Psoas muscle (tissue), 7 donors: ENCODE measurements at regions not wholly inside any gene's neighbourhood (a gene's known extent, or its start where the extent isn't known, plus 50 kb on each side); places are given as distances from the start of the nearest gene placed in this dataset.

ENCODE experiments used
- ATAC-seq, 4 donors: fragments of 200-7000 bp; cut with Tn5 transposase; one replicate each; pipeline ENCODE4 v1.9.1; 2020; ENCODE audit warnings: moderate library complexity in 3 of 4, mild to moderate bottlenecking in 2 of 4
- DNase-seq, 2 donors: peaks; one replicate each; pipeline ENCODE4 v3.0.0-alpha.2; 2020
- H3K27ac ChIP-seq: fragments of 200-600 bp; one replicate; pipeline ENCODE4 v1.8.0; 2022
- H3K27me3 ChIP-seq, 3 donors: fragments of 200-600 bp in 1 of 3; one replicate each; pipeline versions ENCODE4 v1.6.1 to v1.8.0; 2013 to 2022; ENCODE audit warnings: low read length in 2 of 3, mild to moderate bottlenecking in 2 of 3, moderate library complexity in 1 of 3; ENCODE audit not compliant: insufficient read depth in 3 of 3
- H3K36me3 ChIP-seq, 2 donors: fragments of 200-600 bp in 1 of 2; one replicate each; pipeline versions ENCODE4 v1.6.1 to v1.8.0; 2013 to 2022; ENCODE audit warnings: low read depth in 1 of 2, mild to moderate bottlenecking in 1 of 2, moderate library complexity in 1 of 2; ENCODE audit not compliant: insufficient read depth in 1 of 2
- H3K4me1 ChIP-seq: fragments of 200-600 bp; one replicate; pipeline ENCODE4 v1.8.0; 2022
- H3K4me3 ChIP-seq: fragments of 200-600 bp; one replicate; pipeline ENCODE4 v1.8.0; 2022; ENCODE audit warnings: mild to moderate bottlenecking
- H3K9me3 ChIP-seq: fragments of 200-600 bp; one replicate; pipeline ENCODE4 v1.8.0; 2022
- WGBS, 3 donors: extraction: QIAGEN DNeasy Blood & Tissue Kit; methylation state at CpG; one replicate each; pipeline versions ENCODE4 v1.1.6 to v1.1.7; 2013; 5-methylcytosine and 5-hydroxymethylcytosine counted together
- intact Hi-C, 2 donors: fragments of 100-400 bp; cut with DNase I; formaldehyde crosslinking; loops; one replicate each; pipeline versions ENCODE4 v1.11.0 to v1.14.2; 2022
- TF ChIP-seq, protein P1 (sequence below): fragments of 200-600 bp; IDR thresholded peaks from one replicate; pipeline ENCODE4 v1.8.0; 2022; ENCODE audit warnings: antibody characterized with exemption
- donor health status: healthy with polysubstance abuse.
- donor health status: DM: no; HTN: no; CAD: no; lungs with moderate emphysema.
- donor health status: Bipolar disorder and iron deficiency.
- donor health status: healthy.
- donor health status: DM: yes; HTN: yes; CAD: no.
- donor health status: DM: no; HTN: no; CAD: no.
- donor health status: DM: yes; HTN: yes; CAD: no.

DNA sequence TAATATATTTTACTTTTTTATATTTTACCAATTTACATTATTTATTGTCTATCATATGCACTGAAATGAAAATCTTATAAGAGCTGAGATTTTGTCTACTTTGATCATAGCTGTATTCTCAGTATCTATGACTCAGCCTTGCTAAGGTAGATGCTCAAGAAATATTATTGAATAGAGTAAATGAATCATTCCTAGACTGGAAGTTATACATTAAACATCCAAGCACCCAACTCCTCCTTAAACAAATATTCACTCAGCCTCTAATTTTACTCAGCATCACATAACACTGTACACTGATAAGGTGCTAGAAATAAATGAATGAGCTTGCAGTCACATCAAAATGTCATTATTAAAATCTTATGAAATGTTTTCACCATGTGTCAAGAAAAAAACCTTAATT lies 1424.9 kb downstream of the LRFN5 start:
- H3K9me3 ChIP-seq: no peaks in the 10 kb centered on the region
- no peaks in the 10 kb centered on the region for H3K4me1 ChIP-seq
- no peak for DNase-seq
- intact Hi-C loops: no loop called here
- no peak overlapping the region for H3K4me3 ChIP-seq
- H3K27ac ChIP-seq: no peak overlapping the region
- H3K27me3 ChIP-seq: no peaks in the 10 kb centered on the region
- ATAC-seq: no peak
- no peaks in the 10 kb centered on the region for H3K36me3 ChIP-seq
- TF ChIP-seq, protein P1, sequence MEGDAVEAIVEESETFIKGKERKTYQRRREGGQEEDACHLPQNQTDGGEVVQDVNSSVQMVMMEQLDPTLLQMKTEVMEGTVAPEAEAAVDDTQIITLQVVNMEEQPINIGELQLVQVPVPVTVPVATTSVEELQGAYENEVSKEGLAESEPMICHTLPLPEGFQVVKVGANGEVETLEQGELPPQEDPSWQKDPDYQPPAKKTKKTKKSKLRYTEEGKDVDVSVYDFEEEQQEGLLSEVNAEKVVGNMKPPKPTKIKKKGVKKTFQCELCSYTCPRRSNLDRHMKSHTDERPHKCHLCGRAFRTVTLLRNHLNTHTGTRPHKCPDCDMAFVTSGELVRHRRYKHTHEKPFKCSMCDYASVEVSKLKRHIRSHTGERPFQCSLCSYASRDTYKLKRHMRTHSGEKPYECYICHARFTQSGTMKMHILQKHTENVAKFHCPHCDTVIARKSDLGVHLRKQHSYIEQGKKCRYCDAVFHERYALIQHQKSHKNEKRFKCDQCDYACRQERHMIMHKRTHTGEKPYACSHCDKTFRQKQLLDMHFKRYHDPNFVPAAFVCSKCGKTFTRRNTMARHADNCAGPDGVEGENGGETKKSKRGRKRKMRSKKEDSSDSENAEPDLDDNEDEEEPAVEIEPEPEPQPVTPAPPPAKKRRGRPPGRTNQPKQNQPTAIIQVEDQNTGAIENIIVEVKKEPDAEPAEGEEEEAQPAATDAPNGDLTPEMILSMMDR: no peak

DNA sequence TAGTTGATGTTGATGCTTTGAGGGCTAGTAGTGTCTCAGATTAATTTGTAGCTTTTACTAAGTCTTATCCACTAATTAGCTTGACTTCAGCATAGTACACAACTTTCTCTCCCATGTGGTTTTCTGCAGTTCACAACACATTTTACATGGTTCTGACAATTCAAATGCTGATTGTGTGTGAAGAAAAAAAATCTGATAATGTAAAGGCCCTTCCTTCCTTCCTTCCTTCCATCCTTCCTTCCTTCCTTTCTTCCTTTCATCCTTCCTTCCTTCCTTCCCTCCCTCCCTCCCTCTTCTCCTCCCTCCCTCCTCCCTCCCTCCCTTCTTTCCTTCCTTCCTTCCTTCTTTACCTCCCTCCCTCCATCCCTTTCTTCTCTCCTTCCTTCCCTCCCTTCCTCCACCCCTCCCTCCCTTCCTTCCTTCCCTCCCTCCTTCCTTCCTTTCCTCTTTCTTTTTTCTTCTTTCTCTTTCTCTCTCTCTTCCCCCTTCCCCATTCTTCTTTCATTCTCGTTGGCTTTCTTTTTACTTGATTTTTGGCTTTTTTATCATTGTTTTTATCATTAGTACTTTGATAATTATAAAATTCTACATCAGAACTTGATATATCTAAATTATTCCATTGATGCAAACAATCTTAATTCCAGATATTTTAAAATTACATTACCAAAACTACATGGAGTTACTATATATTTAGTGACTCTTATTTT lies 1415.6 kb downstream of the LRFN5 start:
- intact Hi-C loops: no loop called here
- WGBS, 3 donors: 62 to 69% (median 68%) methylated on average over 1 of the region's 1 CpG
- Histone ChIP-seq H3K27me3 (no peaks in the 10 kb centered on the region), H3K36me3 (no peaks in the 10 kb centered on the region), H3K4me1 (no peaks in the 10 kb centered on the region), H3K9me3 (no peaks in the 10 kb centered on the region), H3K4me3 (no peak overlapping the region), H3K27ac (no peak overlapping the region)
- DNase-seq (no peak), ATAC-seq (no peak)
- TF ChIP-seq, protein P1: no peak

DNA sequence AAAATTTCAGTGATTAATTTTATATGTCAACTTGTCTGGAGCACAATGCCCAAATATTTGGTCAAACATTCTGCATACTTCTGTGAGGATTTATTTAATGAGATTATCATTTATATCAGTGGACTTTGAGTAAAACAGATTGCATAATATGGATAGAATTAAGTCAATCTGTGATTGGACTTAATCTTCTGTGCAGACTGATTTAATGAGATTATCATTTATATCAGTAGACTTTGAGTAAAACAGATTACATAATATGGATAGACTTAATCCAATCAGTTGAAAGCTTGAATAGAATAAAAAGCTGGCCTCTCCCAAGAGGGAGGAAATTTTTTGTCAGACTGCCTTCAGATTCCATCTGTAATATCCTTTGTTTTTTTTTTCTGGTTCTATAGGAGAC lies 1413.2 kb downstream of the LRFN5 start:
- Histone ChIP-seq H3K4me3 (no peak overlapping the region), H3K9me3 (no peaks in the 10 kb centered on the region), H3K27ac (no peak overlapping the region), H3K36me3 (no peaks in the 10 kb centered on the region), H3K27me3 (no peaks in the 10 kb centered on the region), H3K4me1 (no peaks in the 10 kb centered on the region)
- DNase-seq (no peak), ATAC-seq (no peak)
- TF ChIP-seq, protein P1: no peak
- intact Hi-C loops: no loop called here

DNA sequence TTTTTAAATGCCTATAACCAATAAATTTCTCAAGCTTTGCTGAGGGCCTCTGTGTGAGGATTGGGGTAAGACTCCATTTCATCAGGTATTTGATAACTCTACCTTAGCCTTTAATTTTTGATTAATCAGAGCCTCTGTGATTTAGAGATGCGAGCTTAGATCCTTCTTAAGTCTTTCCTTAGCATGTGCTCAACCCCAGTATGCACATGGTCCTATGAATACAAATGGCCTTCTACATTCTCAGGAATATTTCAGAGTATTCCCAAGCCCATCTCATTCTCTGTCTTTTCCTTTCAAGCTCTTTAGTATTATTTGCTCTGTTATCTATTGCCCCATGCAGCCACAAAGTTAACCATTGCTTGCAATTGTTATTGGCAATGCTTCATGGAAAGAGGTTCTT lies 1407.7 kb downstream of the LRFN5 start:
- WGBS, 3 donors: 77 to 84% (median 78%) methylated on average over 1 of the region's 1 CpG
- Histone ChIP-seq H3K4me3 (no peak overlapping the region), H3K27ac (no peak overlapping the region), H3K9me3 (peaks cover 9% of the 10 kb centered on the region), H3K36me3 (no peaks in the 10 kb centered on the region), H3K27me3 (no peaks in the 10 kb centered on the region), H3K4me1 (no peaks in the 10 kb centered on the region)
- TF ChIP-seq, protein P1: no peak
- DNase-seq: no peak
- no peak for ATAC-seq
- intact Hi-C loops: no loop called here

DNA sequence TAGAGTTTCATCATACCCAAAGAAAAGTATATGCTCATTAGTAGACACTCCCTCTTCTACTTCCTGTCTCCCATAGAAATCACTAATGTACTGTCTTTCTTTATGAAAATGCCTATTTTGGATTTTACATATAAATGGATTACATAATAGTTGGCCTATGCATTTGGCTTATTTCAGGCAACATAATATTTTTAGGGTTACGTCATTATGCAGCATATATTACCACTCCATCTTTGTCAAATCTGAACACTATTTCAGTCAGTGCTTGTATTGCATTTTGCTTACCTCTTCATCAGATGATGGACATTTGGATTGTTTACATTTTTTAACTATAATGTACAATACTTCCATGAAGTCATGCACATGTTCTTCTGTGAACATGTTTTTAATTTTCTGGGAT lies 1406.1 kb downstream of the LRFN5 start:
- Histone ChIP-seq H3K4me3 (no peak overlapping the region), H3K4me1 (no peaks in the 10 kb centered on the region), H3K27me3 (no peaks in the 10 kb centered on the region), H3K27ac (no peak overlapping the region), H3K9me3 (peaks cover 16% of the 10 kb centered on the region), H3K36me3 (no peaks in the 10 kb centered on the region)
- WGBS, 3 donors: 81 to 91% (median 91%) methylated on average over 1 of the region's 1 CpG
- intact Hi-C loops: no loop called here
- DNase-seq (no peak), ATAC-seq (no peak)
- TF ChIP-seq, protein P1: no peak
